ENCODE measurements at regions not wholly inside any gene's neighbourhood (a gene's known extent, or its start where the extent isn't known, plus 50 kb on each side); places are given as distances from the start of the nearest gene placed in this dataset.
"Not testable (repeated sequence)": the region's sequence is repeated elsewhere in the genome, so short reads cannot be mapped to it uniquely, and the experiment has no call there.

DNA sequence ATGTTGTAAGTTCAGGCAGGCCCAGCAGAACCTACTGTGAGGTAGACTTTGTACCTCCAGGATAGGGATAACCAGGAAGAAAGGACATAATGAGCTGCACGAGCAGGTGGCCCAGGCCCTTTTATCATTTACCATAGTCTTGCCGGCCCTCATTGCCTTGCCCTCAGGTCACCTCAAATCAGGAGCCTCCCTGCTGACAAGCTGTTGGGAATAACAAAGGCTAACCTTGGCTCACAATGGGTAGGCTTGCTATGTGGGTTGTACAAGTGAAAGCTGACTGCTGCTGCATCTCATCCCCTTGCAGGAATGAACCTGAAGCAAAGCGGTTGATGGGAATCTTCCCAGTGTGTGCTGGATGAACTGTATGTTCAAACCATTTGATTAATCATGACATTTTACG is 159.5 kb upstream of the ACTBL2 start:
- no peak for DNase-seq

DNA sequence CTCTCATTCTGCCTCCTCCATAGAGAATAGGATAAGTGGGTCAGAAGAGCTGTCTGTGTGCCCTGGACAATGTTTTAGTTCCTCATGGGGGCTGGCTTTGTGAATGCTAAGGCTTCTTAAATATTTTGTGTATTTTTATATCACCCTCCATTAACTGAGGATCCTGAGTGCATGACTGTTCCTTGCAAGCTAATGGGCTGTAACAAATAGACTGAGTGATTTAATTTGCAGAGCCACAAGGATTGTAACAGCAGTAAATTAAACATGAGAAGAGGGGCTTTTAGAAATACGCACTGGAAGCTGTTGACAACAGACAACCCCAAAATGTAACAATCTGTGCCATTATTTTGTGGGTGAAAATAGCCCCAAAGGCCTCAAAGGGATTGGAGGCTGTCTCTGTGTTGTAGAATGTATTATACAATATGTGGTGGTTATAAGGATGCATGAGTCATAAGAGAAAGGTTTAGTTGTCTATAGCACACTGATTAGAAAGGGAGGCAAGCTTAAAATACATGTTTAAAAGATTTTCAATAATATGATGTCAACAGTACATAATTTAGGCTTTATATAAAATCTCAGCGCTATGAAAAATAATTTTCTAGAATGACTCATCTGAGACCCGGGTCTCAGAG is 152.7 kb upstream of the ACTBL2 start:
- peak; percentile 5 for DNase-seq

DNA sequence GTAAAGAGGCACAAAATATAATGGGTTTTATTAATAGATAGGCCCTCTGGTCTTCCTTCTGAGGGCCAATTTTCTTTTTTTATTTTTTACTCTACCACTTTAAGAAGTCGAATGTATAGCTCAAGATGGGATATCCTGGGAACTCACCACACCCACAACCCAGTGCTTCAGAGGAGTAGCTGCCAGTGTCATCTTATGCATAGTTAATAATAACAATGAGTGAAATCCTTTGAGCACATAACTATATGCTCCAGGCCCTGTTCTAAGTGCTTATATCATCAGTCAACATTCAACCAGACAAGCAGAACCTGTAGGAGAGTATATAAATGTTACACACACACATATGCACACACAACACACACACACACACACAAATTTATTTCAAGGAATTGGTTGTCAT is 150.3 kb upstream of the ACTBL2 start:
- DNase-seq = no peak

DNA sequence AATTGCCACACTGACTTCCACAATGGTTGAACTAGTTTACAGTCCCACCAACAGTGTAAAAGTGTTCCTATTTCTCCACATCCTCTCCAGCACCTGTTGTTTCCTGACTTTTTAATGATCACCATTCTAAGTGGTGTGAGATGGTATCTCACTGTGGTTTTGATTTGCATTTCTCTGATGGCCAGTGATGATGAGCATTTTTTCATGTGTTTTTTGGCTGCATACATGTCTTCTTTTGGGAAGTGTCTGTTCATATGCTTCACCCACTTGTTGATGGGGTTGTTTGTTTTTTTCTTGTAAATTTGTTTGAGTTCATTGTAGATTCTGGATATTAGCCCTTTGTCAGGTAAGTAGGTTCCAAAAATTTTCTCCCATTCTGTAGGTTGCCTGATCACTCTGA is 148.5 kb upstream of the ACTBL2 start:
- DNase-seq = not testable (repeated sequence)

DNA sequence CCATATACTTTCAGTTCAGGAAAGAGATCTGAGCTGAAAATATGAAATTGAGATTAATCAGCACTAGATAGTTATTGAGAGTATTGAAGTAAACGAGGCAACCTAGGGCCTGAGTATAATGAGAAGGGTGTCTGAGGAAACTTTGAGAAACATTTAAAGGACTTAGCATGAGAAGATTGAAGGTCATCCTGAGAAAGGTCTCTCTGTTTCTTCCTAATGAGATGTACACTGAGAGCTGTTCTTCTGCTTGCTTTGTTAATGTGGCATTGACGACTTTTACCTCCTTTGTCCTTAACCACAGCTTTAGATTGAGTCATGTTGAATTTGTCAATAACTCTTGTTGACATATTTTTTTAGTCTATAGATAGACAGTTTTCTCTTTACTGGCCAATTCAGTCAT is 145.1 kb upstream of the ACTBL2 start:
- no peak for DNase-seq

DNA sequence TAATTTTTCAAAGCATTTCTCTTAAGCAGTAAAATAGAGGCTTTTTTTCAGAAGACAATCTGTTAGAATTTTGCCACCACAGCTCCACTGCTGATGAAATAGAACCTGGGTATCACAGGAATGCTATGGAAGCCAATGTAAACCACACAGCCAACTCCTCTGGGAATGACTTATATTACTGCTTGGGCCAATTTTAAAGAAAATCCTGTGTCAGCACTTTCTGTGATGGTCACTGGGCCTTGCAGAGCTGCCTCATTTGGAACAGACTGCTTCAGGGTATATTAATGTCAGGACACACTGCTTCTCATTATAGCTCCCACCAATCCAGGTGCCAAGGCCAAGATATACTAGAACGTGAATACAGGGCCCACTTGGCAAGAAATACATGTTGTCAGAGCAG is 144.1 kb upstream of the ACTBL2 start:
- DNase-seq = no peak

DNA sequence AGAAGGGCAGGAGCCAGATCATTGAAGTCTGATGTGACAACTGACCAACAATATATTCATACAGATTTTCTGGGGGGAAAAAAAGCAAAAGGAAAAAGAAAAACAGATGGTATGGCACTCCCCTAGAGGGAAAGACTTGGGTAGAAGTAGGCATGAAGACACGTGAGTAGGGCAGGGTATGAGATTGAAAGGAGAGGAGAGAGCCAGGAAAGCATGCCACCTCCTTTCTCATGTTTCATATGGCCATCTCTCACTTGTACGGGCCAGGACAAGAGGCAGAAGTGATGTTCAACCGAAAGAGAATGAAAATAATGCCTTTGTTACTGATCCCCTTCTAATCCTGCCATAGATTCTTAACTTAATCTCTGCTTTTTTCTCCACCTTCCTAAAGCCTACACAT is 139.0 kb upstream of the ACTBL2 start:
- no peak for DNase-seq

DNA sequence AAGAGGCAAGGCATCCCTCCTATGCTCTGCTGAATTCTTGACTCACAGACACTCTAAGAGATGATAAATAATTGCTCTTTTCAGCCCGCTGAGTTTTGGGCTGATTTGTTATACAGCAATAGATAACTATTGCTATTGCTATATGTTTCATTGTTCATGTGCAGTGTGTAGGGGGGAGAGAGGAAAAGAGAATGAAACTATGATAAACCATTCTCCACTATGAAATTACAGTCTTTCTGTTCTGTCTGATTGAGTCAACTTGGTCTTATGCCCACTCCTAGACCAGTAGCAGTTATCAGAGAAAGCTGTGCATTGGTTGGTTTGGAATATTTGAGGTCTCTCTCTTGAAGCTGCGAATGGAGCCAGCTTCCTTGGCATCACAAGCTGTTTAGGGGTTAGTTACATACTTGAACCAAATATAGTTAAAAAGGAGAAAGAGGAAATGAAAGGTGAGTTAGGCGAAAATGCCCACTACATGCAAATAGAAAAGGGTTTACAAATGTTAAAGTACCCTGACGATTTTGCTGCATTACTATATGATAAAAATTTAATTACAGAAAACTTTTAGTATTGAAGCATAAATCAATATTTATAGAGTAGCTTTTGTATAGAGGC is 136.3 kb upstream of the ACTBL2 start:
- DNase-seq = no peak

DNA sequence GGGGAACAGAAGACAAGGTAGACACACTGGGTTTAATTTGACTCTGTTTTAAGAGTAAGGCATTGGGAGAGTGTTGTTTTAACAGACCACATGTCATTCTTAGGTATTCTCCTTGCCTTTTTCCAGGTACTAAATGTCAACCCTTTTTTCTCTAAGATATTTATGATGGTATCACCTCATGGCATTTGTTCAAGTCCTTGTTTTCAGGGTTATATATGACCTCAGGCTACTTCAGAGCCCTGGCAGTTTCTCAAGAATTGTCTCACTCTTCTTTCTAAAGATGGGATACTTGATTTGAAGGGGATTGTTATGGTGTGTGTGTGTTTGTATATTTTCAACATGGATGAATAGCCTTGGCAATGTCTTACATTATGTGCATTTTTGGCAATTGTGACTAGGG is 131.1 kb upstream of the ACTBL2 start:
- peak; percentile 44 for DNase-seq

DNA sequence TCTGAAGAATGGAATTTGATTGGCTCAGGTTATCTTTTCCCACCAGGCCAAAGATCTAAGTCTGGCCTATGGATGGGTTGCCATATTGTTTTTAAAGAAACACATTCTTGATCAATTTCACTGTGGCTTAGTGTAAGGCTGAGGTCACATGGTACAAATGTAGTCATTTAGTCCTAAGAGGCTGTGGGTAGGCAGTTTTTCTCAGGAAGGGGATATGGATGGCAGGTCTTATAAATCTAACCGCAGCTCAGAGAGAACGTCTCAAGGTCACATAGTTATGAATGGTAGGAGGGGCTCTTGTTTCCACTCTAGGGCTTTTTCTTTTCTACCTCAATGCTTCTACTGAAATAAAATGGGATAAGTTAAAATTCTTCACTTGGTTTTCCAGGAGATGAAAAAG is 128.6 kb upstream of the ACTBL2 start:
- no peak for DNase-seq

DNA sequence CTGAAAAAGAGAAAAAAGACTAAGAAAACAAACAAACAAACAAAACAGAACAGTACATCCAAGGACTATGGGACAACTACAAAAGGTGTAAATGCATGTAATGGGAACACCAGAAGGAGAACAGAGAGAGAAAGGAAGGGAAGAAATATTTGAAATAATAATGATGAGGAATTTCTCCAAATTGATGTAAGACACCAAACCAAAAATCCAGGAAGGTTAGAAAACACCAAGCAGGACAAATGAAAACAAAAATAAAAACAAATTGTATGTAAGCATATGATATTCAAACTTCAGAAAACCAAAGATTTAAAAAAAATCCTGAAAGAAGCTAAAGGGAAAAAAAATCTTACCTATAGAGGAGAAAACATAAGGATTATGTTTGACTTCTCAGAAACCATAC is 125.9 kb upstream of the ACTBL2 start:
- no peak for DNase-seq

DNA sequence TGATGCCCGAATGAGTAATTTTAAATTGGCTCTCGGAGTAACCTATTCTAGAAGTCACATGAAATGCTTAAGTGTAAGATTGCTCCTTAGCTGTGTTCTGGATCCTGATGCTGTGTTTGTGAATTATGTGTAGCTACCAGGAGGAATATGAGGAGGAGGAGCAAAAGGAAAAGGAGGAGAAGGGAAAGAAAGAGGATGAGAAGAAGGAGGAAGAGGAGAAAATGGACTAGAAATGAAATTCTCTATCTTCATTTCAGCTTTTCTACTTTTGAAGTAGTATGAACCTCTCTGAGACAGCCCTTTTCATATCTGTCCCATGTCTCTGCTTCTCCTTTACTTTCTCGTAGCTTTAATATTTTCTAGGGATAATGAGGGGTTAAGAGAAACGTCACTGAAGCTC is 119.4 kb upstream of the ACTBL2 start:
- DNase-seq = no peak

DNA sequence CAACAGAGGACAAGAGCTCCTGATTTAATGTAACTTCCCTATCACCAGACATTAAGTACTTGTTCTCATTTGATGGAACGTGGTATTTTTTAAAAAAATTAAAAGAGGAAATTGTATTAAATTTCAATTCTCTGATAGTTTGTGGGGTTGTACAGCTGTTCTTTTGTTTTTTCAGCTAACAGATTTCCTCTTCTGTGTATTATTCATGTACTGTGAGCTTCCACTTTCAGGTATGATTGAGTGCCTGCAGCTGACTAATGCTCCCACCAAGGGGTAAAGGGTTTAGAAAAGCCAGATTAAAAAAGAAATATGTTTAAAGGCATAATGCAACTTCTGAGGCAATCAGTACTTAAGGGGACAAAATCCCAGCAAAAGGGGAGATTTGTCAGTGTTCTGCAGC is 117.7 kb upstream of the ACTBL2 start:
- no peak for DNase-seq

DNA sequence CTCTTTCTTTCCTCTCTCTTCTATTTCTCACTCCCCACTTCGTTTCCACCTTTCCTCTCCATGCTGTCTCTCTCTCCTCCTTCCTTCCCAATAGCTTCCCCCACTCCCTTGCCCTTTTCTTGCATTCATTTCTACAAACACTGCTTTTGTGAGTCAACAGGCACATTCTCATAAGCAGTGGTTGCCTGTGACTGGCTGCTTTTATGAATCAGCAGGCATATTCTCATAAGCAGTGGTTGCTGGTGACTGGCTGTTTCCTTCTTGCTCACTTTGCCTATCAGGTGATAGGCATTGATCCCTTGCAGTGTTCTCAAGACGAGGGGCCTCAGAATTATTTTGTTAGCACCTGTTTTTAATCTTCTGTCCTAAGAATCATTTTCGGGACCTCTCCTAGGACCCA is 116.1 kb upstream of the ACTBL2 start:
- no peak for DNase-seq

DNA sequence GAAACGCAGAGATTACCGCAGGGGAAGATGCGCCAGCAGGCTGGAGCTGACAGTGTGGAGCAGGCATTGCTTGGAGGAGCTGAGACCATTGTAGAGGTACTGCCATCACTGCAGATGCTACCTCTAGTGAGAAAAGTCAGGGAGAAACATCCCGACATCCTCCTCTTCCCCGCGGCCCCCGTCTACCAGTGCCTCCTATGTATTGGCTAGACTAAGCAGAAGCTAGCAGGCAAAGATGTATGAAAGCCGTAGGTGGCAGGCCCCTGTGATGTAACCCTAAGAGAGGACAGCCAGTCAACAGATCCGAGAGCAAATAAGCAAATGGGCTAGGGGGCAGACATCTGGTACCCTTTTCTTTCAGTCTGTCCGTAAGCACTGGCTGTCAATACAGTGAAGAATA is 115.5 kb upstream of the ACTBL2 start:
- DNase-seq = no peak

DNA sequence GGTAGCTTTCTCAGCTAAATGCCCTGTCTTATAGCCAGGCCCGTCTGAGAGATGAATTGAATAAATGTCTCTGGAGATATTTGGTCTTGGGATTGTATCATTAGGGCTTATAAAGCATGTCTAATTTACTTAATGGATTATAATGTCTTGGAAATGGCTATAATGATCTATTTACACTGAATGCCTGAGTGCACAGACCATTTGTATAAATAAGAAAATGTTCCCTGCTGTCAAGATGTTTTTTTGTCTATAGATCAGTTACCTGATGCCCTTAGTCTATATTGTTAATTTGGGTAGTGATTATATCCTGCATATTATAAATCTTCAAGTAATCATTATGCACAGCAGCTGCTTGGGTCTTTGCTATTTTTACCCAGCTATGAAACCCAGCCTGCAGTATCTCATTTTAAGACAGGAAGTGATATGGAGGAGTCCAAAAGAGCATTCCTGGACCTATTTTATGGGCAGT is 112.9 kb upstream of the ACTBL2 start:
- no peak for DNase-seq

DNA sequence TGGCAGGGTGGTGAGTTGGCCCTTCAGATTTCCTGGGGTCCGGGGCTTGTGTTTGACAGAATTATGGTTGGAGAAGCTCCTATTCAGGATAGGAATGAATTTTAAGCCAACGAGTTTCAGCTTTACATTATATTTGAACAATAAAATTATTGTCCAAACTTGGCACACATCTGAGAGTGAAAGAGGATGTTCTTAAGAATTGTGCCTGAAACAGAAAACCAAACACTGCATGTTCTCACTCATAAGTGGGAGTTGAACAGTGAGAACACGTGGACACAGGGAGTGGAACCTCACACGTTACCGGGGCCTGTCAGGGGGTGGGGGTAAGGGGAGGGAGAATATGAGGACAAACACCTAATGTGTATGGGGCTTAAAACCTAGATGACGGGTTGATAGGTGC is 111.8 kb upstream of the ACTBL2 start:
- DNase-seq = no peak

DNA sequence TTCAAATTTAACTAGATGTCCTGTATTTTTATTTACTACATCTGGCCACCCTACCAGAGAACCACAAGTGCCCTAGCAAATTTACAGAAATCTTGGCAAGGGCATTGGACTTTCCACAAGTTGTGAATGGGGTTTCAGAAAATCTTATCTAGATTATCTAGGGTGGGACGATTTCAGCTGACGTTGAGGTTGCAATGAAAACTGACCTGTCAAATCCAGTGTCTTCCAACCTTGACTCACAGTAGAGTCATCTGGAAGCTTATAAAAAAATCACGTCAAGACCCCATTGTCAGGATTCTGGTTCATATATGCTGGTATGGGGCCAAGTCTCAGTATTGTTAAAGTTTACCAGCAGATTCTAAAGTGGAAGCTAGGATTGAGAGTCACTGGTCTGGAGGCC is 109.6 kb upstream of the ACTBL2 start:
- DNase-seq = no peak

DNA sequence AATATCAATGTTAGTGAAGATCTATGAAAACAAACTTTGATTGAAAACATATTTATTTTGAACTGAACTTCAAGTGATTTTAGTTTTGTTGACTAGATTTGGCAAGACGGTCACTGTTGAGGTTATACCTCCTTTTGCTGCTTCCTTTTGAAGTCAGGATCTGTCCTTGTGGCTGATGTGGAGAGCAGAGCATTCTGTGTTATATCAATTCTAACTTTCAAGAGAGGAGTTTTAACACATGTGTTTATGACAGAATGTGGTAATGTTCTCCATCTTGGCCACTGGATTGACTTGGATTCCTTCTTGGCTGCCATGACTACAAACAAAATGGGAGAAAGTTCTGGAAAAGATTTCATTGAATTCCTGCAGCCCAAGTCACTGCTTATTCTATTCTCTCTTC is 104.0 kb upstream of the ACTBL2 start:
- DNase-seq = no peak

DNA sequence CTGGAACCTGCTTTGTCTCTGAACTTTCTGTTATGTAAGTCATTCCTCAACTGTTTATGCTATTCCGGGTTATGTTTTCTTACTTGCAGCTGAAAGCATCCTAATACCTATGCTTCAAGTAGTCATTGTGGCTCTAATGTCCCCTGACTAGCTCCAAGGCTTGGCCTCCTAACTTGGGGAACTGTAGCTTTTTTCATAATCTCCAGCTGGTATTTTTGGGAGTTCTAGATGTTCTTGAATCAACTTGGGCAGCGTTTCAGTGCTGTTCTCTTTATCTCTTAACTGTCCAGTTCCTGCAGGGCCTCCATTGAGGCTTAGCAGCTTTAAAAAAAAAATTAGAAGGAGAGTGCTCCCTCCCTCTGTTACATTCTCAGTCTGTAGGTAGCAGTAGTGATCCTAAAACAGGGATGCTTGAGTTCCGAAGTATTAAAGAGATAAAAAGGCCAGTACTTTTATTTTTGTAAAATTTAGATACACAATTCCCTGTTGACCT is 100.0 kb upstream of the ACTBL2 start:
- DNase-seq = no peak

DNA sequence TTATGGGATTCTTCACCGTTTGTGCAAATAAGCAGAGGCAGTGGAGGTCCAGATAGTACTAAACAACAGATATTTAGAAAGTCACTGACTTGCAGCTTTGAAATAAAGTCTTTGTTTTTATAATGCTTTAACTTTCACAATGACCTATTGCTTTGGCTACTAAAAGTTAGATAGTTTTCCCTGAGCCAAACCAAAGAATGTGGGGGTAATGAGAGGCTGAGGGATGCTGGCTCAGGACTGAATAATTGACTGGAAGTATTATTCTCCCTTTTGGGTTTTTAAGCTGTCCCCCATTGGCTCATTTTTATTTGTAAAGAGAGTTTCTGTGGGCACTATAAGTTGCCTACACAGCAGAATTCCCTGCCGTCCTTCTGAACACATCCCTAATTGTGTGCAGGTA is 99.2 kb upstream of the ACTBL2 start:
- DNase-seq = no peak

DNA sequence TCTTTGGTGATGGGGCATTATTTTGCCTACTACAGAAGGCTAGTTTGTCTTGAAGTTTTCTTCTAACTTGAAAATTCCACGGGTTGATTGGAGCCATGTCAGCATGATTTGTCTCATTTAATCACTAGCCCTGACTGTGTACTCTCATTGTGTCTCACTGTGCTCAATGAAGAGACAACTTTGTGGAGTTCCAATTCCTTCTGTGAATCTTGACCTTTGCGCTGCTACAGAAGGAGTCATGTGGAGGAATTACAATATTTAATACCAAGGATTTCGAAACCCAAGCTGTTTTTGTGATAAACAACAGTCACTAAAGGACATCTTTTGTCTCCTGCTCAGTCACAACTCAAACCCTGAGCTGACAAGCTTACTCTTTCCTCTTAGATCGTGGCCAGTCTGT is 98.6 kb upstream of the ACTBL2 start:
- DNase-seq = no peak

DNA sequence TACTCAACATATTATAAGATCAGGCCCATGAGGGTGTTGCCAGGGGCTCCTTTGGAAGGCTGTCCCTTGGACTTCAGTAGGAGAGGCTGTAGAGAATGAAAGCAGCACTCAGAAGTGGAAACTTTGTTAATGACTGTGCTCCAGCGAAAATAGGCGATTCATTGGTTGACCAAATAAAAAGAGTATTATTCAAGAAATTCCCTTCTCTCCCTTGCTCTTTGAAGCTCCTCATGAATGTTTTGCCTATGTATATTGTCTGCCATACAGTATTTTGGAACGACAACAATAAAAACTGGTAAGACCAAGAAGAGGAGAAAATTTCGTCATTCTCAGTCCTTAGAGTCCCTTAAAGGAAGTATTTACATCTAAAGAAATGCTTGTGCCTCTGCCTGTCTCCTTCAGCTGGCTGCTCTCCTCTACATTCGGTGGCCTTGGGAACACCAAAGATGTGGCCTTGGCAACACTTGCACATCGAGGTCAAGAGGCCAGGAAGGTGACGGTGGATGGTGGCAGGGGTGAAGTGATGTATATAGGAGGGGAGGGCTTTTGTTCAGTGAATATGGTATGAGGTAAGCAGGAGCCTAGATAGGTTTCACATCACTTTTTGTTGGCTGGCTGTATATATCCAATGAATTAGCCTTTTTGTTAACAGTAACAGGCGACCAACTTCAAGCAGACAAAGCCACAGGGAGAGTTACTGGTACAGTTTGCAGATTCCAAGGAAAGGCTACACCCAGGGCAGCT is 95.0 kb upstream of the ACTBL2 start:
- no peak for DNase-seq

DNA sequence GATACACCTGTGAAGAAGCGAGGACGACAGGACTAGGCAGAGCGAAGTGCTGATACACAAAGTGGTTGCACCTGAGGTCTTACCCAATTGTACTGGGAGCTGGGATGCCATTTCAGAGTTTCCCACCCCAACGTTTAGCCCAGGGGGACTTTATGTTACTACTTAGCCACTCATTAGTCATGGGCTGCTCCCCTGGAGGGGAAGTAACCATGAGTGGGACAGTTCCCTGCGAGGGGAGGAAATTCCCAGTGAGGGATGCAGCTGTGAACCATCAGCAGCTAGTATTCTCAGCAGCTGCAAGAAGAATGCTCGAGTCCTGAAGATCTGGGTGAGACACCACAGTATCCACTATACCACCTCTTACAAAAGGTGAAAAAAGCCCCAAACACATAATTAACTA is 93.7 kb upstream of the ACTBL2 start:
- DNase-seq = no peak

Measured in DMS79 treated with DMSO at 0.1 percent for 48 hours (cell line).